HEK293T (cell line): ENCODE measurements at regions not wholly inside any gene's neighbourhood (a gene's known extent, or its start where the extent isn't known, plus 50 kb on each side); places are given as distances from the start of the nearest gene placed in this dataset.

Experiments
- ELF4 ChIP-seq: fragments of 450-650 bp; IDR thresholded peaks from 2 replicates; pipeline ENCODE4 v1.6.1; 2017; ENCODE audit warnings: antibody characterized with exemption
- FOXA1 ChIP-seq: fragments of 450-650 bp; IDR thresholded peaks from 2 replicates; pipeline ENCODE4 v1.6.1; 2016; ENCODE audit warnings: mild to moderate bottlenecking
- FOXM1 ChIP-seq: fragments of 450-650 bp; IDR thresholded peaks from 2 replicates; pipeline ENCODE4 v1.6.1; 2017; ENCODE audit warnings: mild to moderate bottlenecking, borderline replicate concordance
- HDGF ChIP-seq: fragments of 450-650 bp; IDR thresholded peaks from 2 replicates; pipeline ENCODE4 v1.6.1; 2017; ENCODE audit warnings: antibody characterized with exemption, borderline replicate concordance
- SP1 ChIP-seq: fragments of 450-650 bp; IDR thresholded peaks from 2 replicates; pipeline ENCODE4 v1.6.1; 2017
- ZNF384 ChIP-seq: fragments of 450-650 bp; IDR thresholded peaks from 2 replicates; pipeline ENCODE4 v1.6.1; 2016
- TF ChIP-seq, protein P1 (sequence below): fragments of 450-650 bp; IDR thresholded peaks from 2 replicates; pipeline ENCODE4 v1.6.1; 2016

DNA sequence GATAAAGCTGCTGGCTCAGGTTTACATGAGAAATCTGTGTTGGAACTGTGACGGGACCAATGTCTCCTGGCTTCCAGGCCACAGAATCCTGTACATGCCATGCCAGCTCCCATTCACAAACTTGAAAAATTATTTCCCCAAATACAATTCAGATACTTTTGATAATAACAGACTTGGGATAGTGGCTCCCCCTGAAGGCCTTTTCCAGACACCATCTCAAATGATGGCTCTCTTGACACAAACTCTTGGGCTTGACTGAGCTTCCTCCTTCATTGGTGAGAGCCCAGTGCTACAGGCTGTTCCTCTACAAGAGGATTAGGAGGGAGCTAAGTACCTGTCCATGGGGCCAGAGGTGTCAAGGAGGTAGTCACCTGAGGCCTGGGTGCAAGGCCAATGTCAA lies 104.7 kb upstream of the PAX6 start:
- TF ChIP-seq ELF4 (no peak), HDGF (no peak), ZNF384 (no peak), FOXM1 (no peak), SP1 (no peak), FOXA1 (no peak)
- TF ChIP-seq, protein P1, sequence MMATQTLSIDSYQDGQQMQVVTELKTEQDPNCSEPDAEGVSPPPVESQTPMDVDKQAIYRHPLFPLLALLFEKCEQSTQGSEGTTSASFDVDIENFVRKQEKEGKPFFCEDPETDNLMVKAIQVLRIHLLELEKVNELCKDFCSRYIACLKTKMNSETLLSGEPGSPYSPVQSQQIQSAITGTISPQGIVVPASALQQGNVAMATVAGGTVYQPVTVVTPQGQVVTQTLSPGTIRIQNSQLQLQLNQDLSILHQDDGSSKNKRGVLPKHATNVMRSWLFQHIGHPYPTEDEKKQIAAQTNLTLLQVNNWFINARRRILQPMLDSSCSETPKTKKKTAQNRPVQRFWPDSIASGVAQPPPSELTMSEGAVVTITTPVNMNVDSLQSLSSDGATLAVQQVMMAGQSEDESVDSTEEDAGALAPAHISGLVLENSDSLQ = no peak
